NB4 (cell line): ENCODE measurements at regions not wholly inside any gene's neighbourhood (a gene's known extent, or its start where the extent isn't known, plus 50 kb on each side); places are given as distances from the start of the nearest gene placed in this dataset.

Source experiments
- DNase-seq: peaks from one replicate; pipeline ENCODE4 v3.0.0; 2010; ENCODE audit warnings: low read depth
- H3K4me3 ChIP-seq: one replicate; pipeline ENCODE4 v1.5.1; 2011; ENCODE audit warnings: mild to moderate bottlenecking, low read depth, low read length, moderate library complexity
- MAX ChIP-seq: IDR thresholded peaks from 2 replicates; pipeline ENCODE4 v1.6.1; 2011; ENCODE audit warnings: low read depth, low read length
- MYC ChIP-seq: IDR thresholded peaks from 2 replicates; pipeline ENCODE4 v1.6.1; 2011; ENCODE audit warnings: low read depth, low read length
- POLR2A ChIP-seq: IDR thresholded peaks from 2 replicates; pipeline ENCODE4 v1.6.1; 2011; ENCODE audit warnings: mild to moderate bottlenecking; ENCODE audit not compliant: insufficient read length; ENCODE audit errors: extremely low read depth
- TF ChIP-seq, protein P1 (sequence below): IDR thresholded peaks from one replicate; pipeline ENCODE4 v1.5.1; 2012; ENCODE audit warnings: low read depth, low read length

- no peak overlapping the region for H3K4me3 ChIP-seq
- TF ChIP-seq POLR2A (no peak), MYC (no peak), MAX (no peak)
- TF ChIP-seq, protein P1, sequence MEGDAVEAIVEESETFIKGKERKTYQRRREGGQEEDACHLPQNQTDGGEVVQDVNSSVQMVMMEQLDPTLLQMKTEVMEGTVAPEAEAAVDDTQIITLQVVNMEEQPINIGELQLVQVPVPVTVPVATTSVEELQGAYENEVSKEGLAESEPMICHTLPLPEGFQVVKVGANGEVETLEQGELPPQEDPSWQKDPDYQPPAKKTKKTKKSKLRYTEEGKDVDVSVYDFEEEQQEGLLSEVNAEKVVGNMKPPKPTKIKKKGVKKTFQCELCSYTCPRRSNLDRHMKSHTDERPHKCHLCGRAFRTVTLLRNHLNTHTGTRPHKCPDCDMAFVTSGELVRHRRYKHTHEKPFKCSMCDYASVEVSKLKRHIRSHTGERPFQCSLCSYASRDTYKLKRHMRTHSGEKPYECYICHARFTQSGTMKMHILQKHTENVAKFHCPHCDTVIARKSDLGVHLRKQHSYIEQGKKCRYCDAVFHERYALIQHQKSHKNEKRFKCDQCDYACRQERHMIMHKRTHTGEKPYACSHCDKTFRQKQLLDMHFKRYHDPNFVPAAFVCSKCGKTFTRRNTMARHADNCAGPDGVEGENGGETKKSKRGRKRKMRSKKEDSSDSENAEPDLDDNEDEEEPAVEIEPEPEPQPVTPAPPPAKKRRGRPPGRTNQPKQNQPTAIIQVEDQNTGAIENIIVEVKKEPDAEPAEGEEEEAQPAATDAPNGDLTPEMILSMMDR = no peak
- no peak for DNase-seq
These were observed 187.2 kb downstream of the ARHGAP12 start for GRCh38 chr10:31741473-31741872.

GRCh38 chr10:31739711-31740110 is 188.9 kb downstream of the ARHGAP12 start:
- TF ChIP-seq MYC (no peak), MAX (no peak), POLR2A (no peak)
- TF ChIP-seq, protein P1 = no peak
- no peak overlapping the region for H3K4me3 ChIP-seq
- no peak for DNase-seq

- no peak overlapping the region for H3K4me3 ChIP-seq
- TF ChIP-seq, protein P1 = no peak
- TF ChIP-seq POLR2A (no peak), MYC (no peak), MAX (no peak)
- no peak for DNase-seq
These were observed 189.5 kb downstream of the ARHGAP12 start for GRCh38 chr10:31739146-31739545.

- TF ChIP-seq MYC = no peak
- DNase-seq = no peak
- no peak overlapping the region for H3K4me3 ChIP-seq
These were observed 196.9 kb downstream of the ARHGAP12 start for GRCh38 chr10:31731711-31732110.

GRCh38 chr10:31730776-31731175 is 197.9 kb downstream of the ARHGAP12 start:
- no peak for DNase-seq
- no peak for TF ChIP-seq MYC
- TF ChIP-seq, protein P1 = no peak
- TF ChIP-seq MAX = no peak
- no peak for TF ChIP-seq POLR2A
- no peak overlapping the region for H3K4me3 ChIP-seq

- DNase-seq = no peak
- H3K4me3 ChIP-seq = no peak overlapping the region
- TF ChIP-seq MYC (no peak), POLR2A (no peak), MAX (no peak)
- TF ChIP-seq, protein P1 = no peak
These were observed 199.9 kb downstream of the ARHGAP12 start for GRCh38 chr10:31728698-31729224.
